IMR-90 (cell line): ENCODE measurements at regions not wholly inside any gene's neighbourhood (a gene's known extent, or its start where the extent isn't known, plus 50 kb on each side); places are given as distances from the start of the nearest gene placed in this dataset.

Experiments
- ATAC-seq: fragments of 200-7000 bp; cut with Tn5 transposase; 2 replicates; pipeline ENCODE4 v1.9.1; 2020; ENCODE audit warnings: low read depth, mild to moderate bottlenecking, moderate library complexity
- BruUV-seq: library from RNA; stranded (reverse); fragments of 400-500 nt; replicated peaks from 2 replicates; lab custom pipeline; 2021; lab: Mats Ljungman, UMichigan
- CTCF ChIA-PET: fragments of 300-600 bp; formaldehyde crosslinking; extraction: SDS; loops from one replicate; lab custom pipeline; 2021; ENCODE audit warnings: antibody characterized with exemption; lab: Yijun Ruan, JAX
- POLR2A ChIA-PET: fragments of 300-600 bp; sonication (Branson Sonifier 250); formaldehyde crosslinking; loops from one replicate; lab custom pipeline; 2022; ENCODE audit warnings: antibody characterized with exemption; ENCODE audit not compliant: unreplicated experiment; lab: Charles Lee
- DNase-seq: peaks from one replicate; pipeline ENCODE4 v3.0.0; 2013
- H2AFZ ChIP-seq: replicated peaks from 2 replicates; pipeline ENCODE3; 2013; ENCODE audit warnings: low read length, mild to moderate bottlenecking; ENCODE audit not compliant: poor library complexity
- H2AK5ac ChIP-seq: 2 replicates; pipeline ENCODE4 v1.6.1; 2013; ENCODE audit warnings: low read depth, low read length, inconsistent platforms
- H2AK9ac ChIP-seq: replicated peaks from 2 replicates; pipeline ENCODE3; 2013; ENCODE audit warnings: mild to moderate bottlenecking, low read depth, low read length, moderate library complexity; ENCODE audit not compliant: poor library complexity
- H2BK120ac ChIP-seq: 2 replicates; pipeline ENCODE4 v1.6.1; 2013; ENCODE audit warnings: low read depth, low read length, inconsistent platforms
- H2BK15ac ChIP-seq: 3 replicates; pipeline ENCODE4 v1.6.1; 2013; ENCODE audit warnings: low read depth, low read length, inconsistent platforms
- H2BK20ac ChIP-seq: 2 replicates; pipeline ENCODE4 v1.6.1; 2013; ENCODE audit warnings: low read depth, mild to moderate bottlenecking, inconsistent platforms, low read length, moderate library complexity
- H2BK5ac ChIP-seq: 2 replicates; pipeline ENCODE4 v1.6.1; 2013; ENCODE audit warnings: mild to moderate bottlenecking, low read depth, low read length, inconsistent platforms; ENCODE audit not compliant: poor library complexity, severe bottlenecking
- H3K14ac ChIP-seq: replicated peaks from 2 replicates; pipeline ENCODE4 v1.6.1; 2013; ENCODE audit warnings: low read depth, low read length, inconsistent platforms
- H3K18ac ChIP-seq: 2 replicates; pipeline ENCODE4 v1.6.1; 2013; ENCODE audit warnings: low read depth, low read length, control low read depth
- H3K23ac ChIP-seq: 2 replicates; pipeline ENCODE4 v1.6.1; 2013; ENCODE audit warnings: low read depth, low read length, inconsistent platforms
- H3K27ac ChIP-seq: 2 replicates; pipeline ENCODE4 v1.5.1; 2013; ENCODE audit warnings: mild to moderate bottlenecking, control low read depth, low read length; ENCODE audit not compliant: insufficient read depth
- H3K27me3 ChIP-seq: 2 replicates; pipeline ENCODE4 v1.6.1; 2013; ENCODE audit warnings: low read length; ENCODE audit not compliant: control insufficient read depth, insufficient read depth
- H3K36me3 ChIP-seq: 2 replicates; pipeline ENCODE4 v1.6.1; 2013; ENCODE audit warnings: low read length, mixed read lengths; ENCODE audit not compliant: control insufficient read depth, insufficient read depth
- H3K4ac ChIP-seq: 2 replicates; pipeline ENCODE4 v1.6.1; 2013; ENCODE audit warnings: low read depth, low read length, inconsistent platforms
- H3K4me1 ChIP-seq: 2 replicates; pipeline ENCODE4 v1.6.1; 2013; ENCODE audit warnings: low read length, mixed read lengths; ENCODE audit not compliant: control insufficient read depth, insufficient read depth
- H3K4me2 ChIP-seq: 2 replicates; pipeline ENCODE4 v1.6.1; 2013; ENCODE audit warnings: low read depth, mild to moderate bottlenecking, control low read depth, low read length, moderate library complexity
- H3K4me3 ChIP-seq: 2 replicates; pipeline ENCODE4 v1.5.1; 2013; ENCODE audit warnings: low read depth, mild to moderate bottlenecking, control low read depth, low read length, moderate library complexity; ENCODE audit not compliant: insufficient read depth
- H3K56ac ChIP-seq: 2 replicates; pipeline ENCODE4 v1.6.1; 2013; ENCODE audit warnings: low read length, inconsistent platforms; ENCODE audit not compliant: insufficient read depth; ENCODE audit errors: extremely low read depth
- H3K79me1 ChIP-seq, 2 experiments: 2 replicates each; pipeline ENCODE4 v1.6.1; 2013; ENCODE audit warnings: low read length in 2 of 2, inconsistent platforms in 1 of 2, low read depth in 1 of 2
- H3K9ac ChIP-seq: 2 replicates; pipeline ENCODE4 v1.6.1; 2013; ENCODE audit warnings: low read depth, low read length, control low read depth
- H3K9me1 ChIP-seq: 2 replicates; pipeline ENCODE4 v1.6.1; 2013; ENCODE audit warnings: low read length, inconsistent platforms; ENCODE audit not compliant: insufficient read depth
- H3K9me3 ChIP-seq: 2 replicates; pipeline ENCODE4 v1.6.1; 2013; ENCODE audit warnings: low read length; ENCODE audit not compliant: control insufficient read depth, insufficient read depth
- H4K20me1 ChIP-seq: 2 replicates; pipeline ENCODE4 v1.6.1; 2013; ENCODE audit warnings: low read length, inconsistent platforms; ENCODE audit not compliant: insufficient read depth
- H4K5ac ChIP-seq: 2 replicates; pipeline ENCODE4 v1.6.1; 2013; ENCODE audit warnings: mild to moderate bottlenecking, low read depth, low read length, control low read depth
- H4K8ac ChIP-seq, 2 experiments: 2 replicates each; pipeline ENCODE4 v1.6.1; 2013; ENCODE audit warnings: low read depth in 2 of 2, low read length in 2 of 2, control low read depth in 1 of 2, inconsistent platforms in 1 of 2
- H4K91ac ChIP-seq: 2 replicates; pipeline ENCODE4 v1.6.1; 2013; ENCODE audit warnings: low read depth, low read length, inconsistent platforms; ENCODE audit not compliant: insufficient read depth
- BHLHE40 ChIP-seq: fragments of 150-350 bp; IDR thresholded peaks from 2 replicates; pipeline ENCODE4 v1.6.1; 2016; ENCODE audit warnings: mild to moderate bottlenecking, low read depth, low read length
- CEBPB ChIP-seq: IDR thresholded peaks from 2 replicates; pipeline ENCODE4 v1.6.1; 2012; ENCODE audit warnings: low read depth, low read length, improper control_type of control experiment
- CHD1 ChIP-seq: IDR thresholded peaks from 2 replicates; pipeline ENCODE4 v1.6.1; 2012; ENCODE audit warnings: low read depth, low read length, improper control_type of control experiment
- FOS ChIP-seq: fragments of 150-350 bp; IDR thresholded peaks from 2 replicates; pipeline ENCODE4 v1.6.1; 2016; ENCODE audit warnings: low read depth, low read length
- MAFK ChIP-seq: IDR thresholded peaks from 2 replicates; pipeline ENCODE4 v1.6.1; 2012; ENCODE audit warnings: low read depth, low read length, improper control_type of control experiment
- MAZ ChIP-seq: IDR thresholded peaks from 2 replicates; pipeline ENCODE4 v1.6.1; 2012; ENCODE audit warnings: low read depth, mild to moderate bottlenecking, low read length, improper control_type of control experiment, moderate library complexity, borderline replicate concordance
- MXI1 ChIP-seq: IDR thresholded peaks from 2 replicates; pipeline ENCODE4 v1.6.1; 2012; ENCODE audit warnings: low read depth, mild to moderate bottlenecking, low read length, moderate library complexity, borderline replicate concordance
- NFE2L2 ChIP-seq: fragments of 150-350 bp; IDR thresholded peaks from 2 replicates; pipeline ENCODE4 v1.6.1; 2016; ENCODE audit warnings: low read depth, mild to moderate bottlenecking, low read length
- POLR2A ChIP-seq: IDR thresholded peaks from 2 replicates; pipeline ENCODE4 v1.6.1; 2012; ENCODE audit warnings: mild to moderate bottlenecking, low read depth, low read length
- RAD21 ChIP-seq: IDR thresholded peaks from 2 replicates; pipeline ENCODE4 v1.6.1; 2012; ENCODE audit warnings: low read length, improper control_type of control experiment
- RCOR1 ChIP-seq: IDR thresholded peaks from 2 replicates; pipeline ENCODE4 v1.6.1; 2012; ENCODE audit warnings: mild to moderate bottlenecking, low read length, improper control_type of control experiment; ENCODE audit not compliant: insufficient replicate concordance
- RFX5 ChIP-seq: IDR thresholded peaks from 2 replicates; pipeline ENCODE4 v1.8.0; 2012; ENCODE audit warnings: low read depth, mild to moderate bottlenecking, low read length, moderate library complexity
- SMC3 ChIP-seq: fragments of 150-350 bp; IDR thresholded peaks from 2 replicates; pipeline ENCODE4 v1.6.1; 2016; ENCODE audit warnings: low read depth, mild to moderate bottlenecking, antibody characterized with exemption, low read length, moderate library complexity
- WGBS, 2 experiments: methylation state at CpG; one replicate each; pipeline versions ENCODE4 v1.1.5 to v1.1.7; 2013; ENCODE audit warnings: missing lambda C conversion rate in 2 of 2; ENCODE audit not compliant: insufficient read length in 1 of 2; ENCODE audit errors: extremely low coverage in 2 of 2; 5-methylcytosine and 5-hydroxymethylcytosine counted together
- dilution Hi-C: fragments of 300-500 bp; cut with HindIII; formaldehyde crosslinking; loops from one replicate; pipeline ENCODE4 v1.14.3; 2018; ENCODE audit warnings: low sequenced_read_pairs; ENCODE audit not compliant: unreplicated experiment
- in situ Hi-C: fragments of 300-500 bp; cut with MboI; formaldehyde crosslinking; loops from 3 replicates; pipeline ENCODE4 v1.14.3; 2019; ENCODE audit warnings: low sequenced_read_pairs, inconsistent platforms, mixed read lengths
- intact Hi-C: fragments of 100-400 bp; cut with micrococcal nuclease; formaldehyde crosslinking; loops from 2 replicates; pipeline ENCODE4 v1.10.0; 2022
- TF ChIP-seq, protein P1 (sequence below): conservative IDR thresholded peaks from 2 replicates; pipeline ENCODE4 v1.5.1; 2012; ENCODE audit warnings: mild to moderate bottlenecking, low read depth, low read length, improper control_type of control experiment
- TF ChIP-seq, protein P2 (sequence below): fragments of 150-350 bp; IDR thresholded peaks from 2 replicates; pipeline ENCODE4 v1.6.1; 2016; ENCODE audit warnings: low read depth, mild to moderate bottlenecking, low read length, moderate library complexity, borderline replicate concordance
- TF ChIP-seq, protein P3 (sequence below): fragments of 150-350 bp; IDR thresholded peaks from 2 replicates; pipeline ENCODE4 v1.6.1; 2017; ENCODE audit warnings: mild to moderate bottlenecking, antibody characterized with exemption, low read length, low read depth

DNA sequence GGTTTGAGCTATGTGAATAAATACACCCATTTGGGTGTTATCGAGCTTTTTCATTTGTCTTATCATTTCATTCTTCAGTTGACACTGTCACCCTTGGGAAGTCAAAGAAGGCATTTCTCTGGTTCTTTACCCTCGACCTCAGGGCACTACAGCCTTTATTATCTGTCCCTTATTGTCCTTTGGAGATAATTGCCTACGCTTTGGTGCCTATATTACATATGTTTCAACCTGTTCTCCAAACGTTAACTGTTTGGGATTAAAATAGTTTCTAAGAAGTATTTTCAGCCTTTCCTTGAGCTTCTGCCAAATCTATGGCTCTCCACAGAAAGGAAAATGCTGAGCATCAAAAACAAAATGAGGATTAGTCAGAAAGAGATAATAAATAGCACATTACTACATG lies 395.4 kb upstream of the ADAMTS9 start:
- Histone ChIP-seq H3K56ac (no peak overlapping the region), H3K14ac (no peak overlapping the region), H3K23ac (no peak overlapping the region), H3K27ac (no peak overlapping the region), H4K91ac (no peak overlapping the region), H3K4me3 (no peak overlapping the region), H3K18ac (no peak overlapping the region), H3K9me1 (no peaks in the 10 kb centered on the region), H3K36me3 (no peaks in the 10 kb centered on the region), H2BK120ac (no peak overlapping the region), H2AK9ac (no peak overlapping the region), H3K4me2 (no peak overlapping the region), H4K8ac (no peak overlapping the region), H2BK15ac (no peak overlapping the region), H2BK5ac (no peak overlapping the region), H4K20me1 (no peaks in the 10 kb centered on the region), H2AFZ (no peak overlapping the region), H2AK5ac (no peak overlapping the region), H3K4me1 (no peaks in the 10 kb centered on the region), H3K4ac (no peak overlapping the region), H3K27me3 (peaks cover 9% of the 10 kb centered on the region), H2BK20ac (no peak overlapping the region), H3K9ac (no peak overlapping the region), H3K79me1 (no peaks in the 10 kb centered on the region), H3K9me3 (no peaks in the 10 kb centered on the region), H4K5ac (no peak overlapping the region)
- no TSS peak for BruUV-seq
- dilution Hi-C loops (no loop called here), in situ Hi-C loops (no loop called here), intact Hi-C loops (no loop called here)
- ATAC-seq (no peak), DNase-seq (no peak)
- TF ChIP-seq RCOR1: no peak
- no peak for TF ChIP-seq CHD1
- no peak for TF ChIP-seq CEBPB
- TF ChIP-seq, protein P1, sequence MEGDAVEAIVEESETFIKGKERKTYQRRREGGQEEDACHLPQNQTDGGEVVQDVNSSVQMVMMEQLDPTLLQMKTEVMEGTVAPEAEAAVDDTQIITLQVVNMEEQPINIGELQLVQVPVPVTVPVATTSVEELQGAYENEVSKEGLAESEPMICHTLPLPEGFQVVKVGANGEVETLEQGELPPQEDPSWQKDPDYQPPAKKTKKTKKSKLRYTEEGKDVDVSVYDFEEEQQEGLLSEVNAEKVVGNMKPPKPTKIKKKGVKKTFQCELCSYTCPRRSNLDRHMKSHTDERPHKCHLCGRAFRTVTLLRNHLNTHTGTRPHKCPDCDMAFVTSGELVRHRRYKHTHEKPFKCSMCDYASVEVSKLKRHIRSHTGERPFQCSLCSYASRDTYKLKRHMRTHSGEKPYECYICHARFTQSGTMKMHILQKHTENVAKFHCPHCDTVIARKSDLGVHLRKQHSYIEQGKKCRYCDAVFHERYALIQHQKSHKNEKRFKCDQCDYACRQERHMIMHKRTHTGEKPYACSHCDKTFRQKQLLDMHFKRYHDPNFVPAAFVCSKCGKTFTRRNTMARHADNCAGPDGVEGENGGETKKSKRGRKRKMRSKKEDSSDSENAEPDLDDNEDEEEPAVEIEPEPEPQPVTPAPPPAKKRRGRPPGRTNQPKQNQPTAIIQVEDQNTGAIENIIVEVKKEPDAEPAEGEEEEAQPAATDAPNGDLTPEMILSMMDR: no peak
- no peak for TF ChIP-seq BHLHE40
- TF ChIP-seq RAD21: no peak
- TF ChIP-seq, protein P2, sequence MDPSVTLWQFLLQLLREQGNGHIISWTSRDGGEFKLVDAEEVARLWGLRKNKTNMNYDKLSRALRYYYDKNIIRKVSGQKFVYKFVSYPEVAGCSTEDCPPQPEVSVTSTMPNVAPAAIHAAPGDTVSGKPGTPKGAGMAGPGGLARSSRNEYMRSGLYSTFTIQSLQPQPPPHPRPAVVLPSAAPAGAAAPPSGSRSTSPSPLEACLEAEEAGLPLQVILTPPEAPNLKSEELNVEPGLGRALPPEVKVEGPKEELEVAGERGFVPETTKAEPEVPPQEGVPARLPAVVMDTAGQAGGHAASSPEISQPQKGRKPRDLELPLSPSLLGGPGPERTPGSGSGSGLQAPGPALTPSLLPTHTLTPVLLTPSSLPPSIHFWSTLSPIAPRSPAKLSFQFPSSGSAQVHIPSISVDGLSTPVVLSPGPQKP: no peak
- TF ChIP-seq RFX5: no peak
- no peak for TF ChIP-seq MAFK
- TF ChIP-seq MAZ: no peak
- TF ChIP-seq POLR2A: no peak
- no peak for TF ChIP-seq SMC3
- TF ChIP-seq, protein P3, sequence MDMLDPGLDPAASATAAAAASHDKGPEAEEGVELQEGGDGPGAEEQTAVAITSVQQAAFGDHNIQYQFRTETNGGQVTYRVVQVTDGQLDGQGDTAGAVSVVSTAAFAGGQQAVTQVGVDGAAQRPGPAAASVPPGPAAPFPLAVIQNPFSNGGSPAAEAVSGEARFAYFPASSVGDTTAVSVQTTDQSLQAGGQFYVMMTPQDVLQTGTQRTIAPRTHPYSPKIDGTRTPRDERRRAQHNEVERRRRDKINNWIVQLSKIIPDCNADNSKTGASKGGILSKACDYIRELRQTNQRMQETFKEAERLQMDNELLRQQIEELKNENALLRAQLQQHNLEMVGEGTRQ: no peak
- TF ChIP-seq MXI1: no peak
- TF ChIP-seq FOS: no peak
- no peak for TF ChIP-seq NFE2L2
- POLR2A ChIA-PET: no interaction called here
- no CpG with 5 or more reads among the region's 4 CpGs for WGBS, 2 experiments
- CTCF ChIA-PET: no interaction called here
